Heart left ventricle (tissue), 16 donors: ENCODE measurements at regions not wholly inside any gene's neighbourhood (a gene's known extent, or its start where the extent isn't known, plus 50 kb on each side); places are given as distances from the start of the nearest gene placed in this dataset.

ENCODE experiments used
- ATAC-seq, 4 donors: fragments of 200-7000 bp; cut with Tn5 transposase; one replicate each; pipeline ENCODE4 v1.9.1; 2020 to 2022; ENCODE audit warnings: moderate library complexity in 4 of 4, mild to moderate bottlenecking in 3 of 4, moderate number of reproducible peaks in 1 of 4
- DNase-seq, 5 donors: peaks; one replicate each; pipeline ENCODE4 v3.0.0-alpha.2; 2020
- H3K27ac ChIP-seq, 12 donors: fragments of 200-600 bp; sonication (generic) in 4 of 12; one replicate each; pipeline versions ENCODE4 v1.5.0 to v1.8.0; 2016 to 2022; ENCODE audit warnings: mild to moderate bottlenecking in 2 of 12
- H3K27me3 ChIP-seq, 9 donors: fragments of 200-600 bp; sonication (generic) in 2 of 9; one replicate each; pipeline versions ENCODE4 v1.5.1 to v1.8.0; 2016 to 2022; ENCODE audit warnings: mild to moderate bottlenecking in 3 of 9
- H3K36me3 ChIP-seq, 9 donors: fragments of 200-600 bp; sonication (generic) in 2 of 9; one replicate each; pipeline versions ENCODE4 v1.5.0 to v1.8.0; 2018 to 2022; ENCODE audit warnings: mild to moderate bottlenecking in 2 of 9
- H3K4me1 ChIP-seq, 12 donors: fragments of 200-600 bp; sonication (generic) in 4 of 12; one replicate each; pipeline versions ENCODE4 v1.5.0 to v1.8.0; 2016 to 2022; ENCODE audit warnings: mild to moderate bottlenecking in 3 of 12
- H3K4me3 ChIP-seq, 12 donors: fragments of 200-600 bp; sonication (generic) in 4 of 12; one replicate each; pipeline versions ENCODE4 v1.5.0 to v1.8.0; 2017 to 2022; ENCODE audit warnings: mild to moderate bottlenecking in 9 of 12, moderate library complexity in 4 of 12
- H3K9me3 ChIP-seq, 12 donors: fragments of 200-600 bp; sonication (generic) in 4 of 12; one replicate each; pipeline versions ENCODE4 v1.5.0 to v1.8.0; 2016 to 2022; ENCODE audit warnings: mild to moderate bottlenecking in 1 of 12
- CTCF ChIP-seq, 12 donors: fragments of 200-600 bp; sonication (generic) in 4 of 12; IDR thresholded peaks; one replicate each; pipeline versions ENCODE4 v1.5.0 to v1.8.0; 2018 to 2022; ENCODE audit warnings: antibody characterized with exemption in 12 of 12, mild to moderate bottlenecking in 5 of 12
- POLR2A ChIP-seq, 2 donors: fragments of 450-650 bp; IDR thresholded peaks; one replicate each; pipeline ENCODE4 v1.6.1; 2017; ENCODE audit warnings: antibody characterized with exemption in 2 of 2, mild to moderate bottlenecking in 2 of 2, moderate library complexity in 2 of 2
- WGBS, 4 donors: extraction: QIAGEN DNeasy Blood & Tissue Kit in 2 of 4; methylation state at CpG; one replicate each; pipeline versions ENCODE4 v1.1.5 to v1.1.7; 2013 to 2018; 5-methylcytosine and 5-hydroxymethylcytosine counted together
- intact Hi-C, 10 donors: fragments of 100-400 bp; cut with DNase I; formaldehyde crosslinking; loops; one replicate each; pipeline versions ENCODE4 v1.11.1 to v1.14.2; 2022
- donor health status: ischemic (EF 13 %, LVEDD 7.1; RV severe dilation, severe dysfunction).
- donor health status: healthy with polysubstance abuse.
- donor health status: DM: no; HTN: yes; CAD: no.
- donor health status: DM: no; HTN: no; CAD: no.
- donor health status: ischemic (EF 25% LVEDD 6.9; RV normal size, moderate dysfunction).
- donor health status: ischemic (EF 25% LVEDD 5.7; RV mildly dilated, moderate dysfunction).
- donor health status: healthy.
- donor health status: DM: yes; HTN: yes; CAD: no.
- donor health status: ischemic (EF 35%, LVEDD 5.7; RV mildly dilated, moderate dysfunction).
- donor health status: nonischemic (EF 11% LVEDD 7.7; RV severe dilation, severe dysfunction).
- donor health status: DM: yes; HTN: yes; CAD: no.
- donor health status: PGD.
- donor health status: ischemic (EF 29% LVEDD 5.4; RV normal size, mild dysfunction).
- donor health status: nonischemic (EF 23%, LVEDD 6.1; RV moderate dilation, normal function).

GRCh38 chr12:24198936-24199671 lies 249.6 kb upstream of the SOX5 start:
- Histone ChIP-seq H3K36me3 (no peaks in the 10 kb centered on the region), H3K9me3 (peaks cover 0 to 9% (median 0%) of the 10 kb centered on the region in 12 donors), H3K4me1 (no peaks in the 10 kb centered on the region), H3K27me3 (no peaks in the 10 kb centered on the region), H3K4me3 (no peak overlapping the region), H3K27ac (no peak overlapping the region)
- ATAC-seq, result no peak
- TF ChIP-seq POLR2A (IDR thresholded peaks at IDR 0.05) (no peak), CTCF (IDR thresholded peaks at IDR 0.05) (no peak)
- DNase-seq, result no peak
- intact Hi-C loops, result no loop called here
- WGBS, 4 donors, result 80 to 88% (median 81%) methylated on average over 11 of the region's 11 CpGs

GRCh38 chr12:24198070-24198469 lies 248.6 kb upstream of the SOX5 start:
- Histone ChIP-seq H3K9me3 (peaks cover 0 to 2% (median 0%) of the 10 kb centered on the region in 12 donors), H3K27ac (no peak overlapping the region), H3K27me3 (no peaks in the 10 kb centered on the region), H3K4me1 (no peaks in the 10 kb centered on the region), H3K36me3 (no peaks in the 10 kb centered on the region), H3K4me3 (no peak overlapping the region)
- intact Hi-C loops, result no loop called here
- ATAC-seq (no peak), DNase-seq (no peak)
- TF ChIP-seq CTCF (IDR thresholded peaks at IDR 0.05) (no peak), POLR2A (IDR thresholded peaks at IDR 0.05) (no peak)
- WGBS, 4 donors, result 77 to 81% (median 79%) methylated on average over 3 of the region's 3 CpGs

GRCh38 chr12:24197532-24197931 lies 248.1 kb upstream of the SOX5 start:
- Histone ChIP-seq H3K4me1 (no peaks in the 10 kb centered on the region), H3K27me3 (no peaks in the 10 kb centered on the region), H3K27ac (no peak overlapping the region), H3K4me3 (no peak overlapping the region), H3K36me3 (no peaks in the 10 kb centered on the region), H3K9me3 (no peaks in the 10 kb centered on the region)
- 60 to 71% (median 63%) methylated on average over 5 of the region's 5 CpGs for WGBS, 4 donors
- intact Hi-C loops, result no loop called here
- ATAC-seq, result no peak
- no peak for DNase-seq
- TF ChIP-seq POLR2A (IDR thresholded peaks at IDR 0.05) (no peak), CTCF (IDR thresholded peaks at IDR 0.05) (no peak)

GRCh38 chr12:24195063-24195462 lies 245.6 kb upstream of the SOX5 start:
- DNase-seq, result no peak
- Histone ChIP-seq H3K9me3 (no peaks in the 10 kb centered on the region), H3K36me3 (no peaks in the 10 kb centered on the region), H3K27me3 (no peaks in the 10 kb centered on the region), H3K27ac (no peak overlapping the region), H3K4me3 (no peak overlapping the region), H3K4me1 (no peaks in the 10 kb centered on the region)
- WGBS, 4 donors, result 86 to 93% (median 89%) methylated on average over 4 of the region's 4 CpGs
- intact Hi-C loops, result no loop called here
- TF ChIP-seq CTCF (IDR thresholded peaks at IDR 0.05) (no peak), POLR2A (IDR thresholded peaks at IDR 0.05) (no peak)
- no peak for ATAC-seq
